GM04504 (cell line): ENCODE measurements at regions not wholly inside any gene's neighbourhood (a gene's known extent, or its start where the extent isn't known, plus 50 kb on each side); places are given as distances from the start of the nearest gene placed in this dataset.

Experiments
- DNase-seq: peaks from one replicate; pipeline ENCODE4 v3.0.0-alpha.2; 2012; ENCODE audit warnings: low read depth

DNA sequence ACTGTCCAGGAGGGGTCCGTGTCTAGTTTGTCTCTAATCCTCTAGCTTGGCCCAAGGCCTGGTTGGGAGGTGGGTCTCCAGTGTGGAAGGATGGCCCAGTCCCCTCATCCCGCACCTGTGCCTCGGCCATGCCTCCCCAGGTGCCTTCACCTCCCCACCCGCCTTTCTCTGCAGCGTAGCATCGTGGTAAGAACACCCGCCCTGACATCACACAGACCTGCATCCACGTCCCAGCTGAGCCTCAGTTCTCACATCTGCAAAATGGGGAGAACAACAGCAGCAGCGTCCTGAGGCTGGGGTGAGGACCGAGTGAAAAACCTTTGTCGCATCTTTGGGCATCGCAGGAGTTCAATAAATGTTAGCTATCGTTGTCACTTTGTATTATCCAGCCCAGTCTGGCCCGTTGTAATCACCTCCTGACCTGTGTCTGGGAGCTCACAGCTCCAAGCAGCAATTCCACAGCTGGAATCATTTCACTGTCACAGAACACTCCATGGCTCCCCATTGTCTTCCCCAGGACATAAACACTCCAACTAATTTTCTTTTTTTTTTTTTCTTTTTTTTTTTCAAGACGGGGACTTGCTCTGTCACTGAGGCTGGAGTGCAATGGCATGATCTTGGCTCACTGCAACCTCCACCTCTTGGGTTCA lies 181.2 kb upstream of the IER5L start:
- DNase-seq, result no peak

DNA sequence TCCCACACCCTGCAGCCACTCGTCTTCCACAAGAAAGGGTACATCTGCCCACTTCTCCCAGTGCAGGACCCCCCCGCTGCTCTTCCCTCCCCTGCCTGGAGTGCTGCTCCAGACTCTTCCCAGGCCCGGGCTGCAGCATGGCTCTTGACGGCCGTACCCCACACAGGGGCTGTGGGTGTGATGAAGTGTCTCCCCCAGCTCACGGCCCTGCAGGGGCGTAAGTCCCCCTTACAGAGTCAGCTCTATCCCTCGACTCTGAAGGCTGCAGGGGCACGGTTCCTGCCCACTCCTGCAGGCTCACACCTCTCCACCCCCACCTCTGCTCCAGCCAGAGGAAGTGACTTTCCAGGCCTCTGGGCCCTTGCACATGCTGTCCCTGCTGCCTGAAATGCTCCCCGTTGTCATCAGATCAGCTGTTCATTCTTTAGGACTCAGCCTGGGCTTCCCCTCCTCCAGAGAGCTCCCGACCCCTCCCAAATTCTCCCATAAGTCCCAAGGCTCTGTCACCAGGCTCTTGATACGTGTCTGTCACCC lies 180.6 kb upstream of the IER5L start:
- DNase-seq, result no peak

GRCh38 chr9:129357773-129358245 lies 179.7 kb upstream of the IER5L start:
- no peak for DNase-seq

GRCh38 chr9:129356871-129357772 lies 179.1 kb upstream of the IER5L start:
- DNase-seq, result no peak

GRCh38 chr9:129355631-129356030 lies 177.6 kb upstream of the IER5L start:
- no peak for DNase-seq

GRCh38 chr9:129354498-129354897 lies 176.4 kb upstream of the IER5L start:
- DNase-seq, result no peak

DNA sequence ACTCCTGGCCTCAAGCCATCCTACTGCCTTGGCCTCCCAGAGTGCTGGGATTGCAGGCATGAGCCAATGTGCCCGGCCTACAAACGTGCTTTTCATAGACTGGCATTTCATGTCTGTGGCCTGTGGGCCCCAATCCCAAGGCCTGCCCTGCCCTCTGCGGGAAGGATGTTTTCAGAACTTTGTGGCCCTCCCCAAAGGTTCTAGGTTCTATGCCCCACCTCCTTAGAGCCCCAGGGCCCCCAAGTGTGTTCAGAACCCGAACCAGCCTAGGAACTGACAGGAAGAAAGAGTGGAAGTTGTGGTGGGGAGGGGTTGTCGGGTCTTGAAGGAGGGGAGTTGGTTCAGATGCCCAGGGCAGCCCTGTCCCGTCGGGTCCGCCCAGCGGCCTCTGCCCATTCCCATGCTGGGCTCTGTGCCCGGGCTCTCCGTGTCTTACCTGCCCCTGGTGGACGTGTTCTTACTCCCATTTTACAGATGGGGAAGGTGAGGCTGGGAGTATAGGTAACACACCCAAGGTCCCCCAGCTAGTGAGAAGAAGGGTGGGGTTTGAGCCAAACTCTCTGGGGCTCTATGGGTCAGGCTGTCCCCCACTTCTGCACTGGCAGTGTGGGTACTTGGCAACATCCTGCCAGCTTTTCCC lies 175.8 kb upstream of the IER5L start:
- no peak for DNase-seq

GRCh38 chr9:129352146-129352865 lies 174.2 kb upstream of the IER5L start:
- no peak for DNase-seq

- no peak for DNase-seq
Observed at GRCh38 chr9:129351642-129352145, 173.6 kb upstream of the IER5L start.

- no peak for DNase-seq
Observed at GRCh38 chr9:129351058-129351641, 173.1 kb upstream of the IER5L start.

- no peak for DNase-seq
Observed at GRCh38 chr9:129350143-129350935, 172.3 kb upstream of the IER5L start.

DNA sequence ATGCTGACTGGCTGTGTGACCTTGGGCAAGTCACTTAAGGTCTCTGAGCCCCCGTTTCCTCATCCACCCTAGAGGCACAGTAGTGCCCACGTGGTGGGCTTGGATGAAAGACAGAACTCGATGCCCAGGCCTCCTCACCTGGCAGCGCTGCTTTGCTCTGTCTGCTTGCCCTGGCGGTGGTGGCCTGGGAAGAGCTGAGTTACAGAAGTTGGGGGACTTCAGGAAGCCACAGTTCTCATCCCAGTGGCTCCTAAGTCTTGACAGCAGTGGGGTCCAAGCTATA lies 171.5 kb upstream of the IER5L start:
- no peak for DNase-seq

- DNase-seq, result no peak
Observed at GRCh38 chr9:129348890-129349664, 171.0 kb upstream of the IER5L start.

DNA sequence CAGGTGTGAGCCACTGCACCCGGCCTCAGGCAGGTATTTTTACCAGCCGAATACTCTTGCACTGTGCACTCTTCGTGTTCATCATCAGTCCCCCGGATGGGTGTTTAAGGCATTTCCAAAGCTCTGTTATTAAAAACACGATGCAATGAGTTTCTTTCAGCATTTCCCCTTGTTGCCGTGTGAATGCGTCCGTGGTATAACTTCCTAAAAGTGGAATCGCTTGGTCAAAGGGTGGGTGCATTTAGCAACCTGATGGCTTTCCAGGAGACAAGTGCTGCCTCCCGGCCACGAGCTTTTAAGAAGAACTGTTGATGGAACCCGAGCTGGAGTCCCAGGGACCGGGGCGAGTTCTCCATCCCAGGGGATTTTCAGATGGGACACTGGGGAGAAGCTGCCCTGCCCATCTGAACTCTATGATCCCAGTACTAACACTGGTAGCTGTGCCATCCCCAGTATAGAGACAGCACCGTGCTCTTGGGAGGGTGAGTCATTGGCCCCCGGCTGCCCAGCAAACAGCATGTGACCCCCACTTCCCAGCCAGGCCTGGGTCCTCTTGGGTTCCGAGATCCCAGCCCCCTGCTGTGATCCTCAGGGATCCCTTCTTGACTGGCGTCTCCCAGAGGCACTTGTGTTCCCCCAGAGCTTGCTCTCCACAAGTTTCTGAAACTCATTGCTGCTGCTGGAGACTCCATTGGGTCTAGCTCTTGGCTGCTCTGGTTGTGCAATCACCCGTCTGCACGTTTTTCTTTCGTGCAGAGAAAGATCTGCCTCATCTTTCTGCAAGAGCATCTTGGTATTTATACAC lies 169.5 kb upstream of the IER5L start:
- peak; percentile 57 for DNase-seq

- DNase-seq, result no peak
Observed at GRCh38 chr9:129346046-129346445, 168.0 kb upstream of the IER5L start.

DNA sequence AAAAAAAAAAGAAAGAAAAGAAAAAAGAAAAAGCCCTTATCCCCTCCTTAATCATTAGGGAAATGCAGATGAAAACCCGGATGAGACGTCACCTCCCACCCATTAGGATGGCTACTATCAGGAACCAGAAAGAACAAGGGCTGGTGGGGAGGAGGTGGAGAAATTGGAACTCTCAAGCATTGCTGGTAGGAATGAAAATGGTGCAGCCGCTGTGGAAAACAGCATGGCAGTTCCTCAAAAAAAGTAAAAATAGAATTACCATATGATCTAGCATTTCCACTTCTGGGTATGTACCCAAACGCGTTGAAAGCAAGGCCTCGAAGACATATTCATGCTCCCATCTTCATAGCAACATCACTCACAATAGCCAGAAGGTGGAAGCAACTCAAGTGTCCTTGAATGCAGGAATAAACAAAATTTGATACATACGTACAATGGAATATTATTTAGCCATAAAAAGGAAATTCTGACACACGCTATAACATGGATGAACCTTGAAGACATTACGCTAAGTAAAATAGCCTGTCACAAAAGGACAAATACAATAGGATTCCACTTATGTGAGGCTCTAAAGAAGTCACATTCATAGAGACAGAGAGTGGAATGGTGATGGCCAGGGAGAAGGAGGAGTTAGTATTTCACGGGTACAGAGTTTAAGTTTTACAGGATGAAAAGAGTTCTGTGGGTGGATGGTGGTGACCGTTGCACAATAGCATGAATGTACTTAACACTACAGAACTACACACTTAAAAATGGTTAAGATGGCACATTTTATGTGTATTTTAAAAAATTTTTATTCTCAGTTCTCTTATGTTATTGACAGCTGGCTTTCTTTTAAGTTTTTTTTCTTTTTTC lies 166.8 kb upstream of the IER5L start:
- DNase-seq, result no peak

DNA sequence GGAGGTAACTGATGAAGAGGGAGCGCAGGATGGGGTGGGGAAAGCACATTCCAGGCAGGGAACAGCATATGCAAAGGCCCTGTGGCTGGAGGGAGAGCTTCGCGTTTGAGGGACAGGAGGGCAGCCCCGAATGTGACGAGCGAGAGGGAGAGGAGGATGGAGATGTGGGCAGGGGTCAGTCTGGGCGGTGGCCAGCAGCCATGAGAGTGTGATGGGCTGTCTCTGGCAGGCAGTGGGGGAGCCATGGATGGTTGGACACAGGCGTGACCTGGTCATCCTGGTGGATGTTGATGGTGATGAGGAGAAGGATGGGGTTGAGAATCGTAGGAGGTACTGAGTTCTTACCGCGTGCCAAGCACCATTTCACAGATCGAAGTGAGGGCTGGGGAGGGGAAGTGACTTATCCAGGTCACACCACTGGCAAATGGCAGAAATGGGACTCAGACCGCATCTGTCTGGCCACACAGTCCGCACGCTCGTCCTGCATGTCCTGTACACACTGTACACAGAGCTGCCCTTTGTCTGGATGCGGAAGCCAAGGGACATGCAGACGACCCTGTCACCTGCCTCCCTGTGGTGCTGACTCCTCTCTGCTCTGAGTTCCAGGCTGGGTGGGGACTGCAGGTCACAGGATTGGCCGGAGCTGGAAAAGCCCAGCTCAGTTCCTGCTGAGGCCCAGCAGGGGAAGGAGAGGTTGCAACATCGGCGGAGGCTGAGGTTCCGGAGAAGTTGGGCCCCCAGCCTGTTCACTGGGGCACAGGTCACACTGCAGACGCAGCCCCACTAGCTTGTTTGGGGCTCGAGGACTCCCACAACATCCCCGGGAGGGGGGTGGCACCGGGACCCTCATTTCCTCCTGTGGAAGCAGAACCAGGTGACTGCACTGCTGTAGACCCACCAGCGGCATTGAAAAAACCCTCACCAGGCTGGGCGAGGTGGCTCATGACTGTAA lies 165.6 kb upstream of the IER5L start:
- DNase-seq, result no peak
